ENCODE measurements at regions not wholly inside any gene's neighbourhood (a gene's known extent, or its start where the extent isn't known, plus 50 kb on each side); places are given as distances from the start of the nearest gene placed in this dataset.

DNA sequence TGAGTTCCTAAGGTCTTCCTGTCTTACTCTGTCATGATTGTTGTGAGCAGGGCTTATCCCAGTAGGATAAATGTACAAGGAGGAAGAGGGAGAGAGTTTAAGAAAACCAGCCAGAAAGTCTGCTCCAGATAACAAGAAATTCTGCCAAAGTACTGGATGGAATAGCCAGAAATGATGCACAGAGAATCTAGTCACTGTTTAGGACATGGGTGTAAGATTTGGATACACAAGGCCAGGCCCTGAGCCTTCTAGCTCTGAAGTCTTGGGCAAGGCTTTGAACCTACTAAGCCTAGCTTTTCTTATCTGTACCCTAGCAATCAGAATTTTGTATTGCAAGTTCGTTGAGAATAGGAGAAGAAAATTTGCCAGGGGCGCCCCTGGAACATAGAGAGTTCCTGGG lies 180.4 kb upstream of the ROPN1 start:
- TF ChIP-seq, protein P1, sequence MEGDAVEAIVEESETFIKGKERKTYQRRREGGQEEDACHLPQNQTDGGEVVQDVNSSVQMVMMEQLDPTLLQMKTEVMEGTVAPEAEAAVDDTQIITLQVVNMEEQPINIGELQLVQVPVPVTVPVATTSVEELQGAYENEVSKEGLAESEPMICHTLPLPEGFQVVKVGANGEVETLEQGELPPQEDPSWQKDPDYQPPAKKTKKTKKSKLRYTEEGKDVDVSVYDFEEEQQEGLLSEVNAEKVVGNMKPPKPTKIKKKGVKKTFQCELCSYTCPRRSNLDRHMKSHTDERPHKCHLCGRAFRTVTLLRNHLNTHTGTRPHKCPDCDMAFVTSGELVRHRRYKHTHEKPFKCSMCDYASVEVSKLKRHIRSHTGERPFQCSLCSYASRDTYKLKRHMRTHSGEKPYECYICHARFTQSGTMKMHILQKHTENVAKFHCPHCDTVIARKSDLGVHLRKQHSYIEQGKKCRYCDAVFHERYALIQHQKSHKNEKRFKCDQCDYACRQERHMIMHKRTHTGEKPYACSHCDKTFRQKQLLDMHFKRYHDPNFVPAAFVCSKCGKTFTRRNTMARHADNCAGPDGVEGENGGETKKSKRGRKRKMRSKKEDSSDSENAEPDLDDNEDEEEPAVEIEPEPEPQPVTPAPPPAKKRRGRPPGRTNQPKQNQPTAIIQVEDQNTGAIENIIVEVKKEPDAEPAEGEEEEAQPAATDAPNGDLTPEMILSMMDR (IDR thresholded peaks at IDR 0.05; ENCODE audit: low read length) = no peak
- TF ChIP-seq EZH2 (optimal IDR thresholded peaks at IDR 0.05; ENCODE audit: low read depth, low read length) = no peak
